ENCODE measurements at regions not wholly inside any gene's neighbourhood (a gene's known extent, or its start where the extent isn't known, plus 50 kb on each side); places are given as distances from the start of the nearest gene placed in this dataset.

- DNase-seq = no peak
Observed at GRCh38 chr5:103461243-103461642, 101.3 kb downstream of the NUDT12 start.

- peak; percentile 5 for DNase-seq
Observed at GRCh38 chr5:103458497-103459040, 104.0 kb downstream of the NUDT12 start.

- no peak for DNase-seq
Observed at GRCh38 chr5:103456476-103456875, 106.1 kb downstream of the NUDT12 start.

GRCh38 chr5:103455796-103456195, 106.8 kb downstream of the NUDT12 start:
- no peak for DNase-seq

- DNase-seq = no peak
Observed at GRCh38 chr5:103454770-103455169, 107.8 kb downstream of the NUDT12 start.

- DNase-seq = no peak
Observed at GRCh38 chr5:103452666-103453065, 109.9 kb downstream of the NUDT12 start.

- no peak for DNase-seq
Observed at GRCh38 chr5:103452089-103452488, 110.5 kb downstream of the NUDT12 start.

GRCh38 chr5:103451261-103451660, 111.3 kb downstream of the NUDT12 start:
- no peak for DNase-seq

GRCh38 chr5:103450333-103451061, 112.1 kb downstream of the NUDT12 start:
- DNase-seq = no peak

GRCh38 chr5:103446813-103447212, 115.8 kb downstream of the NUDT12 start:
- DNase-seq = no peak

GRCh38 chr5:103445426-103446035, 117.1 kb downstream of the NUDT12 start:
- no peak for DNase-seq

GRCh38 chr5:103444333-103445038, 118.1 kb downstream of the NUDT12 start:
- DNase-seq = peak; percentile 7

GRCh38 chr5:103442750-103443149, 119.8 kb downstream of the NUDT12 start:
- no peak for DNase-seq

- DNase-seq = no peak
Observed at GRCh38 chr5:103441523-103441922, 121.1 kb downstream of the NUDT12 start.

GRCh38 chr5:103439007-103439406, 123.6 kb downstream of the NUDT12 start:
- no peak for DNase-seq

GRCh38 chr5:103436656-103437055, 125.9 kb downstream of the NUDT12 start:
- no peak for DNase-seq

- no peak for DNase-seq
Observed at GRCh38 chr5:103436112-103436511, 126.5 kb downstream of the NUDT12 start.

GRCh38 chr5:103435136-103435889, 127.3 kb downstream of the NUDT12 start:
- no peak for DNase-seq

- DNase-seq = no peak
Observed at GRCh38 chr5:103434057-103434456, 128.5 kb downstream of the NUDT12 start.

GRCh38 chr5:103433211-103433610, 129.4 kb downstream of the NUDT12 start:
- no peak for DNase-seq

- no peak for DNase-seq
Observed at GRCh38 chr5:103428923-103429322, 133.7 kb downstream of the NUDT12 start.

- no peak for DNase-seq
Observed at GRCh38 chr5:103428411-103428871, 134.1 kb downstream of the NUDT12 start.

- no peak for DNase-seq
Observed at GRCh38 chr5:103427326-103427725, 135.3 kb downstream of the NUDT12 start.

Data from inflammatory macrophage treated with lipopolysaccharide for 4 hours (primary cell).